ENCODE measurements at regions not wholly inside any gene's neighbourhood (a gene's known extent, or its start where the extent isn't known, plus 50 kb on each side); places are given as distances from the start of the nearest gene placed in this dataset.
A peak's percentile ranks its signal among the peaks of the same experiment; 100 is the strongest.

- H4K20me1 ChIP-seq (ENCODE audit: insufficient read depth, low read length), result no peaks in the 10 kb centered on the region
- H3K36me3 ChIP-seq (ENCODE audit: insufficient read depth, low read length), result no peaks in the 10 kb centered on the region
- H3K4me3 ChIP-seq (ENCODE audit: low read depth, low read length, poor library complexity, severe bottlenecking), result no peak overlapping the region
- no peaks in the 10 kb centered on the region for H3K27me3 ChIP-seq (ENCODE audit: insufficient read depth, low read length)
- H2AFZ ChIP-seq (ENCODE audit: low read length), result no peak overlapping the region
- peaks cover 69% of the 10 kb centered on the region for H3K4me1 ChIP-seq (ENCODE audit: insufficient read depth, low read length, severe bottlenecking)
- H3F3A ChIP-seq (ENCODE audit: insufficient read depth, low read length), result no peaks in the 10 kb centered on the region
- no peak overlapping the region; the same call in 1 of the 2 replicates for H3K4me2 ChIP-seq (ENCODE audit: low read length)
- peak overlapping the region; percentile 80 for H3K27ac ChIP-seq (ENCODE audit: low read depth, low read length, poor library complexity, severe bottlenecking)
- H3K9me3 ChIP-seq (ENCODE audit: low read length), result no peaks in the 10 kb centered on the region
- H3K79me2 ChIP-seq (ENCODE audit: insufficient read depth, low read length), result no peaks in the 10 kb centered on the region
- TF ChIP-seq CTCF (IDR thresholded peaks at IDR 0.05; ENCODE audit: low read length) (no peak), EZH2 (IDR thresholded peaks at IDR 0.05; ENCODE audit: borderline replicate concordance, low read length) (no peak)
- H3K9ac ChIP-seq (ENCODE audit: low read length), result peak overlapping the region; percentile 24; the same call in 1 of the 2 replicates
- H3K9me2 ChIP-seq (ENCODE audit: low read depth, low read length), result no peaks in the 10 kb centered on the region
Observed at GRCh38 chr16:13435415-13435814, 484.5 kb upstream of the ERCC4 start.

DNA sequence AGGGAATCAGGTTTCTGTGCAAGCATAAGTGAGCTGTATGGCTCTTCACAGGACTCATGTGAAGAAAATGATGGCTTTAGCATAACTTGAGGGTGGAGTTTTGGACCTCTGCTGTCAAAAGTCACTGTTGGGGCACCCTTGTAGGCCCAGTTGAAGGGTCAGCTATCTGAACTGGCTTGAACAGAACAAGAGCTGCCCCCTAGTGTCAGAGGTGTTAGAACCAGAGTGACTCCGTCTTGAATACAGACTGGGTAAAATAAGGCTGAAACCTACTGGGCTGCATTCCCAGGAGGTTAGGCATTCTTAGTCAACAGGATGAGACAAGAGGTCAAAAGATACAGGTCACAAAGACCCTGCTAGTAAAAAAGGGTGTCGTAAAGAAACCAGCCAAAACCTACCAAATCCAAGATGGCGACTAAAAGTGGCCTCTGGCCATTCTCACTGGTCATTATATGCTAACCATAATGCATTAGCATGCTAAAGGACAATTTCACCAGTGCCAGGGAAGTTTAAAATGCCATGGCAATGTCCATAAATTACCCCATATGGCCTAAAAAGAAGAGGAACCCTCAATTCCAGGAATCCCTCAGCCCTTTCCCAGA is 484.0 kb upstream of the ERCC4 start:
- H3K36me3 ChIP-seq (ENCODE audit: insufficient read depth, low read length), result no peaks in the 10 kb centered on the region
- no peak overlapping the region for H2AFZ ChIP-seq (ENCODE audit: low read length)
- H3F3A ChIP-seq (ENCODE audit: insufficient read depth, low read length), result no peaks in the 10 kb centered on the region
- no peaks in the 10 kb centered on the region for H3K9me2 ChIP-seq (ENCODE audit: low read depth, low read length)
- no peaks in the 10 kb centered on the region for H3K79me2 ChIP-seq (ENCODE audit: insufficient read depth, low read length)
- no peaks in the 10 kb centered on the region for H4K20me1 ChIP-seq (ENCODE audit: insufficient read depth, low read length)
- peak overlapping the region; percentile 24; the same call in 1 of the 2 replicates for H3K9ac ChIP-seq (ENCODE audit: low read length)
- H3K27ac ChIP-seq (ENCODE audit: low read depth, low read length, poor library complexity, severe bottlenecking), result peak overlapping the region; percentile 80
- H3K27me3 ChIP-seq (ENCODE audit: insufficient read depth, low read length), result no peaks in the 10 kb centered on the region
- no peaks in the 10 kb centered on the region for H3K9me3 ChIP-seq (ENCODE audit: low read length)
- TF ChIP-seq CTCF (IDR thresholded peaks at IDR 0.05; ENCODE audit: low read length) (peak; percentile 79), EZH2 (IDR thresholded peaks at IDR 0.05; ENCODE audit: borderline replicate concordance, low read length) (no peak)
- peaks cover 67% of the 10 kb centered on the region for H3K4me1 ChIP-seq (ENCODE audit: insufficient read depth, low read length, severe bottlenecking)
- H3K4me2 ChIP-seq (ENCODE audit: low read length), result peak overlapping the region; percentile 27; the same call in 1 of the 2 replicates
- no peak overlapping the region for H3K4me3 ChIP-seq (ENCODE audit: low read depth, low read length, poor library complexity, severe bottlenecking)

DNA sequence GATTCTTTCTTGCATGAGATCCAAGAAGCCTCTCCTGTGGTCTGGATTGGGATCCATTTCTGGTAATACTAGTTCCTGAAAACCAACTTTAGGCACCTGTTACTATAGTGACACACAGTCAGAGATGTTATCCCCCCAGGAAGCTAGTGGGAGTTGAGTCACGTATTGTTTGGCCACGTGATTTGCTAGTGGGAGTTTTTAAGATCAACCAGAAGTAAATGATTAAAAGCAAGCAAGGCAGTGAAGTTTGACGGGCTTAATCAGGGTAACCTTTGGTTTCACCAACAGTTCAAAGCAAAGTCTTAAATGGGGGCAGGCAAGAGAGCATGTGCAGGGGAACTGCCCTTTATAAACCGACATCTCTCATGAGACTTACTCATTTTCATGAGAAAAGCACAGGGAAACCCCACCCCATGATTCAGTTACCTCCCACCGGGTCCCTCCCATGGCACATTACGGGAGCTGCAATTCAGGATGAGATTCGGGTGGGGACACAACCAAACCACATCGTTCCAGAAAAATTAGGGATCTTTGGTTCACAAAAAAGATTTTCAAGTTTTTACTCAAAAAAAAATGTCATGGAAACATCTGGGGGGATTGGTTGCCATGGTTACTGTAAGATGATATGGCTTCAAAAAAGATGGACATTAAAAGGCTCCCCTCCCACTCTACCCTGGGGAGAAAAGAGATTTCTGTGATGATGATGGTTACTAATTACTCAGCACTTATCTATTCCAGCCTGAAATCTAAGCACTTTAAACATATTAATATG is 483.1 kb upstream of the ERCC4 start:
- peaks cover 58% of the 10 kb centered on the region for H3K4me1 ChIP-seq (ENCODE audit: insufficient read depth, low read length, severe bottlenecking)
- no peaks in the 10 kb centered on the region for H3K9me3 ChIP-seq (ENCODE audit: low read length)
- H4K20me1 ChIP-seq (ENCODE audit: insufficient read depth, low read length), result no peaks in the 10 kb centered on the region
- no peaks in the 10 kb centered on the region for H3K79me2 ChIP-seq (ENCODE audit: insufficient read depth, low read length)
- peak overlapping the region; percentile 9; the same call in 1 of the 2 replicates for H2AFZ ChIP-seq (ENCODE audit: low read length)
- H3K9me2 ChIP-seq (ENCODE audit: low read depth, low read length), result no peaks in the 10 kb centered on the region
- H3K4me2 ChIP-seq (ENCODE audit: low read length), result peak overlapping the region; percentile 27; the same call in 1 of the 2 replicates
- H3K4me3 ChIP-seq (ENCODE audit: low read depth, low read length, poor library complexity, severe bottlenecking), result peak overlapping the region; percentile 4
- H3K27me3 ChIP-seq (ENCODE audit: insufficient read depth, low read length), result no peaks in the 10 kb centered on the region
- H3F3A ChIP-seq (ENCODE audit: insufficient read depth, low read length), result no peaks in the 10 kb centered on the region
- H3K36me3 ChIP-seq (ENCODE audit: insufficient read depth, low read length), result no peaks in the 10 kb centered on the region
- peak overlapping the region; percentile 80 for H3K27ac ChIP-seq (ENCODE audit: low read depth, low read length, poor library complexity, severe bottlenecking)
- peak overlapping the region; percentile 2; the same call in 1 of the 2 replicates for H3K9ac ChIP-seq (ENCODE audit: low read length)
- TF ChIP-seq EZH2 (IDR thresholded peaks at IDR 0.05; ENCODE audit: borderline replicate concordance, low read length), result no peak
- no peak for TF ChIP-seq CTCF (IDR thresholded peaks at IDR 0.05; ENCODE audit: low read length)
